ENCODE measurements at regions not wholly inside any gene's neighbourhood (a gene's known extent, or its start where the extent isn't known, plus 50 kb on each side); places are given as distances from the start of the nearest gene placed in this dataset.

DNA sequence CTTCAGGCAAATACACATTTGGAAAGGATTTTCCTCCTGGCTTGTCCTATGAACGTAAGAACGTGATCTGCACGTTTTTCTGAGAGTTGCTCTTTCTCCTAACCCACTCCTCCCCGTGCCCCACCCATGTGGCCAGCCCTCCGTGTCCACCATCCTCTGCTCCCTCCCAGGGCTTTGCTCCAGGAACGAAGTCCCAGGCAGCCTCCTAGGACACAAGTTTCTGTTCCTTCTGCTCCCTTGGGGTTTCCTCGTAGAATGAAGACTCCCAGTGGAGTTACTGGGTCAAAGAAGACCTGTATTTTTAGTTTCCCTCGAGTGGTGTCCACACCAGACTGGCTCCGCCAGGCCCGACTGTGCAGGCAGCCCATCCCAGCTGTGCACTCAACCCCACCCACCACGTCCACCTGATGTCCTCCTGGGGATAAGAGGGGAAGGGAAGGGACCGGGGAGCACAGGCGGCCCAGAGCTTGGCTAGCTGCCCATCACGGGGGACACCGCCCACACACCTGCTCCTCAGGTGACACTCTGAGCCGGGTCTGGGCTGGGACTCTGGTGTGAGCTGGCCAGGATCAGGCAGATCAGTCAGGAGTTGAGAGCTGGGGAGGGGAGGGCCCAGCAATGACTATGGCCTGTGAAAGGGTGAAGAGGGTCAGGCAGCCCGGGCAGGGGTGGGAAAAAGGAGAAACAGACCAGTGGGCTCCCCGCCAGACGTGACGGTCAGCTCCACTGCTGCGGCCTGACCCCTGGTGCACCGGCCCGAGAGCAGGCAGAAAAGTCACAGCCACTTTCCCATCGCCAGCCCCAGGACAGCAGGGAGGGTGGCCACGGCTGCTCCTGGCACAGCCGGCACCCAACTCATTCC is 54.3 kb upstream of the PPP2R2D start:
- TF ChIP-seq, protein P1, sequence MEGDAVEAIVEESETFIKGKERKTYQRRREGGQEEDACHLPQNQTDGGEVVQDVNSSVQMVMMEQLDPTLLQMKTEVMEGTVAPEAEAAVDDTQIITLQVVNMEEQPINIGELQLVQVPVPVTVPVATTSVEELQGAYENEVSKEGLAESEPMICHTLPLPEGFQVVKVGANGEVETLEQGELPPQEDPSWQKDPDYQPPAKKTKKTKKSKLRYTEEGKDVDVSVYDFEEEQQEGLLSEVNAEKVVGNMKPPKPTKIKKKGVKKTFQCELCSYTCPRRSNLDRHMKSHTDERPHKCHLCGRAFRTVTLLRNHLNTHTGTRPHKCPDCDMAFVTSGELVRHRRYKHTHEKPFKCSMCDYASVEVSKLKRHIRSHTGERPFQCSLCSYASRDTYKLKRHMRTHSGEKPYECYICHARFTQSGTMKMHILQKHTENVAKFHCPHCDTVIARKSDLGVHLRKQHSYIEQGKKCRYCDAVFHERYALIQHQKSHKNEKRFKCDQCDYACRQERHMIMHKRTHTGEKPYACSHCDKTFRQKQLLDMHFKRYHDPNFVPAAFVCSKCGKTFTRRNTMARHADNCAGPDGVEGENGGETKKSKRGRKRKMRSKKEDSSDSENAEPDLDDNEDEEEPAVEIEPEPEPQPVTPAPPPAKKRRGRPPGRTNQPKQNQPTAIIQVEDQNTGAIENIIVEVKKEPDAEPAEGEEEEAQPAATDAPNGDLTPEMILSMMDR (IDR thresholded peaks at IDR 0.05) = no peak
- TF ChIP-seq POLR2A (IDR thresholded peaks at IDR 0.05) = no peak

Data from testis (tissue), 2 donors.